ENCODE measurements at regions not wholly inside any gene's neighbourhood (a gene's known extent, or its start where the extent isn't known, plus 50 kb on each side); places are given as distances from the start of the nearest gene placed in this dataset.

DNA sequence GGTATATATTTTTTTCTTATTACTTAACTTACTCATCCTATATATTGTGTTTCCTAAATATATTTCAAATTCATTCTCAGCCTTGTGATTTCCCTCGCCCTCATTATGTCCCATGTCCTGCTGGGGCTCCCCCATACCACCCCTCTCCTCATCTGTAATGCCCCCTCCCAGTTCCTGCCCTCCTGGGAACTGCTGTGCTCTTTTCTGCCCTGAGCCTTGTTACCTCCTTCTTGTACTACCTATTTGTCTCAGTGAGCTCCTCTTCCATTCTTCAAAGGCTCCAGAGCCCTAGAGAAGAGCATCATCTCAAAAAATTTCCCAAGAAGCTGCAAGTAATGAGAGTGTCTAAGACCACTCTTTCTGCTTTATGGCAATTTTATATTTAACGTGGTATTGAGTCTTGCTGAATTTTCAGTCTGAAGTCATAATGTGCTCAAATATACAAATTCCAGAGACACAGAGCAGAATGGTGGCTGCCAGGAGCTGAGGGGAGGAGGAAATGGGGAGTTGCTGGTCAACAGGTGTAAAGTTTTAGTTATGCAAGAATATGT is 66.5 kb upstream of the TOP3B start:
- DNase-seq = no peak
- no peaks in the 10 kb centered on the region for H3K4me1 ChIP-seq
- no peak overlapping the region for H3K4me3 ChIP-seq
- H3K9me3 ChIP-seq = no peaks in the 10 kb centered on the region
- H3K36me3 ChIP-seq (ENCODE audit: insufficient read depth in 1 of 2, low read depth in 1 of 2) = no peaks in the 10 kb centered on the region
- intact Hi-C loops (cut with DNase I) = no loop called here
- H3K27ac ChIP-seq = no peak overlapping the region
- no peak for ATAC-seq
- peaks cover 0 to 3% (median 2%) of the 10 kb centered on the region in 3 donors for H3K27me3 ChIP-seq (ENCODE audit: insufficient read depth in 3 of 3, low read length in 2 of 3)
- no peak for TF ChIP-seq CTCF (IDR thresholded peaks at IDR 0.05)
- WGBS, 3 donors = 19 to 30% (median 24%) methylated on average over 2 of the region's 2 CpGs

GRCh38 chr22:22048318-22048942 is 65.8 kb upstream of the TOP3B start:
- peaks cover 0 to 3% (median 2%) of the 10 kb centered on the region in 3 donors for H3K27me3 ChIP-seq (ENCODE audit: insufficient read depth in 3 of 3, low read length in 2 of 3)
- H3K36me3 ChIP-seq (ENCODE audit: insufficient read depth in 1 of 2, low read depth in 1 of 2) = no peaks in the 10 kb centered on the region
- no peaks in the 10 kb centered on the region for H3K9me3 ChIP-seq
- DNase-seq (no peak), ATAC-seq (no peak)
- no peak overlapping the region for H3K4me3 ChIP-seq
- H3K27ac ChIP-seq = no peak overlapping the region
- no peaks in the 10 kb centered on the region for H3K4me1 ChIP-seq
- no peak for TF ChIP-seq CTCF (IDR thresholded peaks at IDR 0.05)
- 73 to 78% (median 75%) methylated on average over 2 of the region's 2 CpGs for WGBS, 3 donors
- intact Hi-C loops (cut with DNase I) = no loop called here

GRCh38 chr22:22047776-22048175 is 65.2 kb upstream of the TOP3B start:
- Histone ChIP-seq H3K36me3 (ENCODE audit: insufficient read depth in 1 of 2, low read depth in 1 of 2) (no peaks in the 10 kb centered on the region), H3K27me3 (ENCODE audit: insufficient read depth in 3 of 3, low read length in 2 of 3) (peaks cover 0 to 3% (median 2%) of the 10 kb centered on the region in 3 donors), H3K4me3 (no peak overlapping the region), H3K9me3 (no peaks in the 10 kb centered on the region), H3K27ac (no peak overlapping the region), H3K4me1 (no peaks in the 10 kb centered on the region)
- 67 to 76% (median 72%) methylated on average over 4 of the region's 4 CpGs for WGBS, 3 donors
- intact Hi-C loops (cut with DNase I) = no loop called here
- DNase-seq (no peak), ATAC-seq (no peak)
- no peak for TF ChIP-seq CTCF (IDR thresholded peaks at IDR 0.05)

- Histone ChIP-seq H3K27me3 (ENCODE audit: insufficient read depth in 3 of 3, low read length in 2 of 3) (peaks cover 0 to 3% (median 2%) of the 10 kb centered on the region in 3 donors), H3K4me1 (no peaks in the 10 kb centered on the region), H3K27ac (no peak overlapping the region), H3K36me3 (ENCODE audit: insufficient read depth in 1 of 2, low read depth in 1 of 2) (no peaks in the 10 kb centered on the region), H3K9me3 (no peaks in the 10 kb centered on the region), H3K4me3 (no peak overlapping the region)
- intact Hi-C loops (cut with DNase I) = no loop called here
- DNase-seq (no peak), ATAC-seq (no peak)
- no peak for TF ChIP-seq CTCF (IDR thresholded peaks at IDR 0.05)
- WGBS, 3 donors = 72 to 78% (median 76%) methylated on average over 3 of the region's 3 CpGs
Measured at GRCh38 chr22:22047266-22047665, 64.7 kb upstream of the TOP3B start.

DNA sequence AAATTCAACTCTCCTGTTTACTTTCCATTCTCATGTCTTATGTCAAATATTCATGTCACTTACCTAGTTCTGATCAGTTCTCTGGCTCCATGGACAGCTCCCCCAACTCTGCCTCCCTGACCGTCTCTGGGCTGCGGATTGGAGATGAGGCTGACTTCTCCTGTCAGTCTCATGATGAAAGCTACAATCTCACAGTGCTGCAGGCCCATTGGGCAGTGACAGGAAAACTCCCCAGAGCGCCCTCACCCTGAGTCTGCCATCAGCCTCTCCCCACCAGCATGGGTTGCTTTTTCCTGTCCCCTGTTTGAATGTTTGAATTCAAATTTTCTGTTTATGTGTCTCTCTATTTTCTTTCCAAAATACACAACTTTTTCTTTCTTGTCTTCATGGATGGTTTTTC is 63.8 kb upstream of the TOP3B start:
- DNase-seq (no peak), ATAC-seq (no peak)
- Histone ChIP-seq H3K4me3 (no peak overlapping the region), H3K36me3 (ENCODE audit: insufficient read depth in 1 of 2, low read depth in 1 of 2) (no peaks in the 10 kb centered on the region), H3K27ac (no peak overlapping the region), H3K27me3 (ENCODE audit: insufficient read depth in 3 of 3, low read length in 2 of 3) (peaks cover 0 to 3% (median 0%) of the 10 kb centered on the region in 3 donors), H3K4me1 (no peaks in the 10 kb centered on the region), H3K9me3 (no peaks in the 10 kb centered on the region)
- TF ChIP-seq CTCF (IDR thresholded peaks at IDR 0.05) = no peak
- intact Hi-C loops (cut with DNase I) = no loop called here
- 38 to 41% (median 38%) methylated on average over 3 of the region's 3 CpGs for WGBS, 3 donors

All from psoas muscle (tissue), 7 donors.